Activated CD8-positive, alpha-beta memory T cell treated with anti-CD3 and anti-CD28 coated beads, Interleukin-2, amount 50 U/mL, for 48 hours (primary cell): ENCODE measurements at regions not wholly inside any gene's neighbourhood (a gene's known extent, or its start where the extent isn't known, plus 50 kb on each side); places are given as distances from the start of the nearest gene placed in this dataset.
A peak's percentile ranks its signal among the peaks of the same experiment; 100 is the strongest.

Source experiments
- DNase-seq: peaks from one replicate; pipeline ENCODE4 v3.0.0-alpha.2; 2020

DNA sequence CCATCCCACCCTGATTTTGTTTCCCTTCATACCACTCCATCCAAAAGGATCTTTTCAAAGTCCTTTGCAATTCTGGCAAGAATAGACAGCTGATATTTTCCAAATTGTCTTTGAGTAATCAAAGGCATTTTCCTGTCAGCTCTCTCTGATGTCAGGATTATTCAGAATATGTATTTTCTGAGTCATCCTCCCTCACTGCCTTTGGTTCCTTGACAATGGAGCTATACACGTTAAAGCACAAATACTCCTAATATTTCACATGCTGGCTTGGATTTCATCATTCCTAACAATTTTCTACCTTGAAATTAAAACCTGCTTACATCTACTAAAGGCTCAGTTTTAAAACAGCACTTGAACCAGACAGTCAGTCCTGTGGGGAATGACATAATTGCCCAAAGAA, 379.4 kb downstream of the GADD45G start:
- DNase-seq, result no peak

DNA sequence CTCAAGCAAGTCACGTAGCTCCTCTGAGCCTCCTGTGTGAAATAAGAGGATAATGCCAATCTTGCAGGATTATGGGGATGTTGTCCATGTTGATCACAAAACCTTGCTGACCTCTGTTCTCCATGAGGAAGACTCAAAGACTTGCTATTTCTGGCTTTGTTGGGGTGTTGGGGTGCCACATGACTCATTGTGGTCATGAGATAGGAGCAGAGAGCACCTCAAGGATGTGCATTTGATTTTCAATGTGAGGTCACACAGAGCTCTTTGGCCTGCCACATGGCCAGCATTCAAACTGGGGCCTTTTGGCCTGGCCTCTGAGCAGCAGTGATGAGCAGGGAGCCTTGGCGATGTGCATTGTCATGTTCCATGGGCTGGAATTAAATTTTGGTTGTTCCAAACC, 380.3 kb downstream of the GADD45G start:
- no peak for DNase-seq

GRCh38 chr9:89986190-89986589, 381.4 kb downstream of the GADD45G start:
- DNase-seq, result no peak

- no peak for DNase-seq
Measured at GRCh38 chr9:89988458-89988857, 383.6 kb downstream of the GADD45G start.

- no peak for DNase-seq
Measured at GRCh38 chr9:89991204-89991790, 386.5 kb downstream of the GADD45G start.

DNA sequence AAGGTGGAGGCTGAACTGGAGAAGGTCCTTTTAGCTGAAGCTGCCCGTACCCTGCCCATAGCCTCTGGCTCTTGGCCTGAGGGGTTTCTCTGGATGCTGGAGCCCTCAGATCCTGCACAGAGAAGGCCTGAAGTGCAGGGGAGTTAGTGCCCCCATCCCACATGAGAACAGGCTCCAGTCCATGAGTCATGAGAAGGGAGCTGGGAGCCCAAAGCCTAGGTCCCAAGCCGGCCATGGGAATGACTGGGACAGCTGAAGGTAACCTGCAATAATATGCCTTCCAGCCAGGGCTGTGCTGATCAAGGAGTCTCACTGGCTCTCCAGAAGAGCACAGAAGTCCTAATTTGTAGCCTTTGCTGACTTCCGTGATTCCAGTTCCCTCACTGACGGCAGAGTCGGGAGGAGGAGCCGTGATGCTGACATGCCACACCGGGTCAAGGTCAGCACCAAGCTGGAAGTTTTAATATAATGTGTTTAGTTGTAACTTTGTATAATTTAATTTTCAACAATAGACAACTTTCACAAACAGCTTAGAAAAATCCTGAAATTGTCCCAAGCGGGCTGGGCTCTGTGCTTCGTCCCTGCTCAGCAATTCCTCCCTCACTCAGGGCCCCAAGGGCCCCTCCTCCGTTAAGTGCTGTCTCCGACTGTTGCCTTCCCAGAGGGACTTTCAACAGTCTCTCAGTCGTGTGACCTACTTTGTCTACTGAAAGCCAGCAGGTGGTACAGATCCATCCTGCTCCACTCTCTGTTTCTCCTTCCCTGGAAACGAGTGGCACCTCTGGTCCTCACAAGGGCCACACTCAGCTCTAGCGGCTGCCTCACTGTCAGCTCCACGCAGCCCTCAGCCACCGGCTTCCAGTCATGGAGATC, 387.8 kb downstream of the GADD45G start:
- no peak for DNase-seq

DNA sequence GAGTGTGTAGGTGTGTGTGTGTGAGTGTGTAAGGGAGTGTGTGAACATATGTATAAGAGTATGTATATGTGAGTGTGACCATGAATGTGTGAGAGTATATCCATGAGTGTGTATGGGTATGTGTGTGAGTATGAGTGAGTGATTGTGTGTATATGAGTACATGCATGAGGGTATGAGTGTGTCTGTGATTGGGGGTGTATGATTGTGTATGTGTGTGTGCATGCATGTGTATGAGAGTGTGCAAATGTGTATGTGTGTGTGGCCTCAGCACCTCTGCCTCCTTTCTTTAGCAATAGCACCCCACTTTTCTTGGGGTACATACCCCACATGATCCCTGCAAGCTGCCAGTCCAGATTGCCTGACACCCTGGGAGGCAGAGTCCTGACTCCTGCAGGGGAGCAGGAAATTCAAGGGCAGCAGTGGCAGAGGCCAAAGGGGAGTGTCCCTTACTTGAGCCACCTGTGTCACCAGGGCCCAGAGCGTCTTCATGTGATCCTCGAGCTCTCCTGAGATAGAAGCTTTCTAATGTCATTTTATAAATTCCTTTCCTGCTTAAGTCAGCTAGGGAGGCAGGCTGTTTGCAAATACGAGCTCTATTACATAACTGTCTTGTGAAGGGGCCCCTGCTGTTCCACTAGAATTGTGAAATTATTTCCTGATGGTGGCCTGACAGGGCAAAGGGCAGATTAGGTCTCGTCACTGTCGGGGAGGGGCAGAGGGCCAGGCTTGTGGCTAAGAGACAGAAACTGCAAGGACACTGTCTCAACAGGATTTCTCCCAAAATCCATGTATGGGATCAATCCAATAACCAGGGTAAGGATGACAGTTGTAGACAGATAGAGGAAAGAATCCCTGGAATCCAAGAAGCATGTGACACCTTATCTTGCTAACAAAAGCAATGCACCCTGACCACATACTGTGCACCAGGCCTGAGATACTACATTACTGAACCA, 389.1 kb downstream of the GADD45G start:
- no peak for DNase-seq

DNA sequence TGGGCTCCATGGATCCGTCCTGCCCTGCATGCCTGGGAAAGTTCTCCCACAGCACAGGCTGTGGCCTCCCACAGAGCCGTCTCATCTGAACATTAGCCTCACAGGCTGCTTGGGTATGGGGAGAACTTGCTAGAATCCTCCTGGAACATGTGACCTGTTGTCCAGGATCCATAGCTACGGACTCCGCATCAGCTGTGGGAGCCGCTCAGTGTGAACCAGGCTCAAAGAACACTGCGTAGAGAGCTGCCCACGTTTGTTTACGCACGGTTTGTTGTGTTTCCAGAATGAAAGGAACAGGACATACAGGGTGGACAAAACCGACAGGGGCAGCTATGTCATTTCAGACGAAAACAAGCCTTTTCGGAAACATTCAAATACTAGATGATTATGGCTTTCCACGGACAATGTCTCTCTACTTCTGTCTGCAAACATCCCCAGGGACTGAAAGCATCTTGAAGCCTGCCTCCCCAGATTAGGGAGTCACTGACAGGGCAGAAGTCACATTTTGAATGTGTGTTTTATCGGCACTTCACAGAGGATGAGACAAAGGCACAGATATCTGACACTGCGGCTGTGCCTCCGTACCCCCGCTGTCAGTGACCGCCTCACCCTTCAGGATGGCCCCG, 390.3 kb downstream of the GADD45G start:
- no peak for DNase-seq

GRCh38 chr9:89996116-89996515, 391.3 kb downstream of the GADD45G start:
- no peak for DNase-seq

DNA sequence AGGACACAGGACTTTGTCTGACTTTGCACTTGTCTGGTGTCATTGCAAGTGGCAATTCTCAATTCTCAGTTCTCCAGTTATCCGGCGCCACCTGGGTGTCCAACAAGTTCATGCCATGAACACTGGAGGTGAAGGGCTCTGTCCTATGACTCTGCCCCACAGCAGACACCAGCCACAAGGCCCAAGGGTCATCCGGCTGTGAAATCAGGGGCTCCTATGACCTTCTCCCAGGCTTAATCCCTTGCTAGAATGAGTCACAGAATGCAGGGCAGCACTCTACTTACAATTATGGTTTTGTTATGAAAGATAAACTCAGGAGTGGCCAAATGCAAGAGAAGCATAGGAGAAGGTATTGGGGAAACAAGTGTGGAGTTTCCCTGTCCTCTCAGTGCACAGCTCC, 392.0 kb downstream of the GADD45G start:
- no peak for DNase-seq

- DNase-seq, result no peak
Measured at GRCh38 chr9:89998633-89999032, 393.8 kb downstream of the GADD45G start.

DNA sequence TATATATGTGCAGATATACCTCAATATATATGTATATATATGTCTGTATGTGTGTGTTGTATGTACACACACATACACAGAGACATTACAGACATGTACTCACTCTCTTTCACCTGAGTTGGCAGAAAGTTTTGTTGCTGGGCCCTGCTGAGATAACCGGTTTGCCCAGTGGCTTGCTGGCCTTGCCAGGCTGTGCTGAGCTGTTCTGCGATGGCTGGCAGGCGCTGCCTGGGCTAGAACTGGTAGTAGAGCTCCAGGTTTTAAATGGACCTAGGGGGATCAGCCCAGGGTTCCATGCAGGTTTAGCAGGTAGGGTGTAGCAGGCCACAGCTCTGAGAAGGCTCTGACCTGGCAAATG, 394.3 kb downstream of the GADD45G start:
- DNase-seq, result no peak

GRCh38 chr9:89999534-90000370, 394.9 kb downstream of the GADD45G start:
- peak; percentile 78 for DNase-seq

- DNase-seq, result no peak
Measured at GRCh38 chr9:90000925-90001324, 396.1 kb downstream of the GADD45G start.

- DNase-seq, result no peak
Measured at GRCh38 chr9:90001747-90002146, 396.9 kb downstream of the GADD45G start.

- no peak for DNase-seq
Measured at GRCh38 chr9:90002397-90003271, 397.8 kb downstream of the GADD45G start.

DNA sequence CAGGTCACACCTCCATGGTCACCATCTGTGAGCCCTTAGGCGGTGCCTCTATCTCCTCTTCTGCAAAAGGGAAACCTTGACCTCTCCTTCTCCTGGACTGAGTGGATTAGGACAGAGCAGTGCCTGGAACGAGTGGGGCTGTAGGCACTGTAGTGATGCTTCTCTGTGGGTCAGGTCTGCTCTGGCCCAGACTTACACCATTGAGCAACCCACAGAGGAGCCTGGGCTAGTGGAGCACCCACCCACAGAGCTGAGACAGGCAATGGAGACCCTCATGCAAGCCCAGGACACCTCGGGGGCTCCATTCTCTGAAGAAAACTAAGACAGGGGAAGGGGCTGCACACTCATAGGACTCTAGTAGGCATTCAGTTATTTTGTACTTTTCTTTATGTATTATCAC, 400.6 kb downstream of the GADD45G start:
- no peak for DNase-seq

- no peak for DNase-seq
Measured at GRCh38 chr9:90007516-90008440, 403.0 kb downstream of the GADD45G start.

- no peak for DNase-seq
Measured at GRCh38 chr9:90009447-90009846, 404.6 kb downstream of the GADD45G start.

- DNase-seq, result no peak
Measured at GRCh38 chr9:90010793-90011192, 406.0 kb downstream of the GADD45G start.
